ENCODE measurements at regions not wholly inside any gene's neighbourhood (a gene's known extent, or its start where the extent isn't known, plus 50 kb on each side); places are given as distances from the start of the nearest gene placed in this dataset.
"Not testable (repeated sequence)": the region's sequence is repeated elsewhere in the genome, so short reads cannot be mapped to it uniquely, and the experiment has no call there.

DNA sequence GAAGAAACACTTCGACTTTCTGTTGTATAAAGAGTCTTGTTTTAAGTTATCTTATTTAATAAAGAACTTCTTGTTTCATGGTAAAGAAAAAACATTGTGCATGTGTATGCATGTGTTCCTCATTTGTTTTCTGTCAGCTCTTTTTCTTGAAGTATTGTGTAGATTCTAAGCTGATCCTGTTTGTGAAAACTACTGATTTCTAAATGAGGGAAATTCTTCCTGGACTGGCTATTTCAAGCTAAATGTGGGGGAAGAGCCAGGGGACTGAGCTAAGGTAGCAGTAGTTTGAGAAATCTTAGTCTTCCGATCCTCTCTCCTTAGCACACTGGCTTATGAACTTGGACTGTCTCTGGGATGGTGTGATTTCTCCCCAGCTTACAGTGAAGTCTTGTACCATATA, 56.4 kb upstream of the RBMS1 start:
- FAIRE-seq (no peak), DNase-seq (ENCODE audit: insufficient read length, low spot score) (no peak)

- no peak for DNase-seq (ENCODE audit: insufficient read length, low spot score)
Measured at GRCh38 chr2:160551259-160551658, 57.7 kb upstream of the RBMS1 start.

GRCh38 chr2:160555420-160556071, 61.9 kb upstream of the RBMS1 start:
- FAIRE-seq (no peak), DNase-seq (ENCODE audit: insufficient read length, low spot score) (no peak)

More at GRCh38 chr2:160551259-160551658, 57.7 kb upstream of the RBMS1 start:
- FAIRE-seq, result no peak

DNA sequence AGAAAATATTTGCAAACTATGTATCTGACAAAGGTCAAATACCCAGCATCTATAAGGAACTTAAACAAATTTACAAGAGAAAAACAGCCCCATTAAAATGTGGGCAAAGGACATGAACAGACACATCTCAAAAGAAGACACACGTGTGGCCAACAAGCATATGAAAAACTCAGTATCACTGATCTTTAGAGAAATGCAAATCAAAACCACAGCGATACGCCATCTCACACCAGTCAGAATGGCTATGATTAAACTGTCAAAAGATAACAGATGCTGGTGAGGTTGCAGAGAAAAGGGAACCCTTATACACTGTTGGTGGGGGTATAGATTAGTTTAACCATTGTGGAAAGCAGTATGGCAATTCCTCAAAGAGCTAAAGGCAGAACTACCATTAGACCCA, 64.3 kb upstream of the RBMS1 start:
- DNase-seq (ENCODE audit: insufficient read length, low spot score), result no peak
- no peak for FAIRE-seq

DNA sequence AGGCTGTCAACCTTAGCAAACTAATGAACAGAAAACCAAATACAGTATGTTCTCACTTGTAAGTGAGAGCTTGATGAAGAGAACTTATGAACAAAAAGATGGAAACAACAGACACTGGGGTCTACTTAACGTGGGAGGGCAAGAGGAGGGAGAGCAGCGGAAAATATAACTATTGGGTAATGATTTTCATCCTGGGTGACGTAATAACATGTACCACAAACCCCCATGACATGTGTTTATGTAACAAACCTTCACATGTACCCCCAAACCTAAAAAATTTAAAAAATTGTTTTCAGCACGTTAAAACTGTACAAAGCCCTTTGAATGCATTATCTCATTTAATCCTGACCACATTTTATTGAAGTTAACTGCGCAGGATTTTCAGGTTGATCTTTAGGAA, 64.9 kb upstream of the RBMS1 start:
- DNase-seq (ENCODE audit: insufficient read length, low spot score) (no peak), FAIRE-seq (no peak)

- no peak for FAIRE-seq
- DNase-seq (ENCODE audit: insufficient read length, low spot score), result no peak
Measured at GRCh38 chr2:160561551-160562295, 68.1 kb upstream of the RBMS1 start.

DNA sequence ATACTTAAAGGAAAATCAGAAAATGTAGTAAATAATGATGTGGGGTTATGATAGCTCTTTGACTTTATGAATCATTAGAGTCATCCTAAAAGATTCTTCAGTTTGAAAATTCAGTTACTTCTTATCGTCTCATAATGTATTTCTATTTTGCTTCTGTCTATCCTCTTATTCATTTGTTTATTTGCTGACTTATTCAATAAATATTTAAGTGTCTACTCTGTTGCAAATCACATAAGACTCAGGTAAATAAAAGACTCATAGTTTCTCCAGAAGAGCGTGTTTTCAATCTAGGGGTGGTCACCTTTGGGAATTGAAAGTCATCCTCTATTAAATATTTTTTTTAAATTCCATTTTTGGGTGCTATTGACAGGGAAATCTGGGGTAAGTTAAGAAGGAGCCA, 69.1 kb upstream of the RBMS1 start:
- FAIRE-seq, result no peak
- DNase-seq (ENCODE audit: insufficient read length, low spot score), result no peak

- no peak for FAIRE-seq
- DNase-seq (ENCODE audit: insufficient read length, low spot score), result no peak
Measured at GRCh38 chr2:160564591-160564990, 71.0 kb upstream of the RBMS1 start.

DNA sequence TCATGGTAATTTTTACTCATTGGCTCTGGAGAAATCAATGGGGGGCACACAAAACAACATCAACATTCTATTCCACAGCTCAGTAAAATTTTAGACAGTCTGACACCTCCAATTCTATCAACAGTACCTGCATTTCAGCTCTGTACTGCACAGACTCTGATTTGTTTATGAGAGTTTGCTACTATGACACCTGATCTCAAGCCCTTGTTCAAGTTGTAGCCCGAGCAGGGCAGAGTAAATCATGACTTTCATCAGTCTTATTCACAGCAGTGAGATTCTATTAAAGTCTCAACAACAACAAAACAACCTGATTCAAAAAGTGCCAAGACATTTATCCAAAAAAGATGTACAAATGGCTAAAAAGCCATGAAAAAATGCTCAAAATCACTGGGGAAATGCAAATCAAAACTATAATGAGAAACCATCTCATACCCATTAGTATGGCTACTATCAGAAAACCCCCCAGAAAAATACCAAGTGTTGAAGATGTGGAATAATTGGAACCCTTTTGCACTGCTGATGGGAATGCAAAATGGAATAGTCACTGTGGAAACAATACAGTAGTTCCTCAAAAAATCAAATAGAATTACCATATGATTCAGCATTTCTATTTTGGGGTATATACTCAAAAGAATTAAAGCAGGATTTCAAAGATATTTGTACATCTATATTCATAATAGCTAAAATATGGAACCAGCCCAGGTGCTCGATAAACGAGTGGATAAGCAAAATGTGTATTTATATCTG, 71.7 kb upstream of the RBMS1 start:
- FAIRE-seq (no peak), DNase-seq (ENCODE audit: insufficient read length, low spot score) (no peak)

DNA sequence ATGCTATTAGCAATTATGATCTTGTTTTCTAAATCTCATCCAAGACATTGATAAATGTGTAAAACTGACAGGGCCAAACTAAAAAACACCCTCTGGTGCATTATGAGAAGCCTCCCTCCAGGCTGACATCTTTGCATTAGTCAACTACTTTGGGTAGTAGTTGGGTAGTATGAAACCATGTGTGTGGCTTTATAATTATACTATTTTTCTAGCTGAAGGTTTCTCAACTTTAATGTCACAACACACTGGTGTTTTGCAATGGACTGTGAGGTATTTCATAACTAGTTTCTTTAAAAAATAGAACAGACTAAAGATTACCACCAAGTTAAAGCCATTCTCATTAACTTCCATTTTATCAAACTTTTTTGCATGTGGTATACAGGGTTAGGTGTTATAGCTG, 73.1 kb upstream of the RBMS1 start:
- DNase-seq (ENCODE audit: insufficient read length, low spot score) (no peak), FAIRE-seq (no peak)

GRCh38 chr2:160568856-160569255, 75.2 kb upstream of the RBMS1 start:
- FAIRE-seq, result no peak
- DNase-seq (ENCODE audit: insufficient read length, low spot score), result no peak

DNA sequence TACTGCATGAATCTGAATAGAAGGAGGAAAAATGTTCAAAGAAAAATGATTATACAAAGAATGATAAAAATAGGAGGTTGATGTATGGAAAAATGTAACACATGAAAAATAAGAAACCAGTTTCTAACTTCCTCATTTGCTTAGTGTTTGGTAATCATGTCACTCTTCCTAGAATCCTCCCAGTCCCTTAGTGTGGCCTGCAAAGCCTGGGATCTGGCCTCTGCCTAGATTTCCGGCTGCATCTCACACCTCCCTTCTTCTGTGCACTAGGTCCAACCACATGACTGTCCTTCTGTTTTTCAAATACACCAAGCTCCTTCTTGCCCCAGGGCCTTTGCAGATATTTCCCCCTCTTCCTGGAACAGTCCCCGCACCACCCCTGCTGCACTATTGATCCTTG, 76.8 kb upstream of the RBMS1 start:
- DNase-seq (ENCODE audit: insufficient read length, low spot score) (no peak), FAIRE-seq (no peak)

DNA sequence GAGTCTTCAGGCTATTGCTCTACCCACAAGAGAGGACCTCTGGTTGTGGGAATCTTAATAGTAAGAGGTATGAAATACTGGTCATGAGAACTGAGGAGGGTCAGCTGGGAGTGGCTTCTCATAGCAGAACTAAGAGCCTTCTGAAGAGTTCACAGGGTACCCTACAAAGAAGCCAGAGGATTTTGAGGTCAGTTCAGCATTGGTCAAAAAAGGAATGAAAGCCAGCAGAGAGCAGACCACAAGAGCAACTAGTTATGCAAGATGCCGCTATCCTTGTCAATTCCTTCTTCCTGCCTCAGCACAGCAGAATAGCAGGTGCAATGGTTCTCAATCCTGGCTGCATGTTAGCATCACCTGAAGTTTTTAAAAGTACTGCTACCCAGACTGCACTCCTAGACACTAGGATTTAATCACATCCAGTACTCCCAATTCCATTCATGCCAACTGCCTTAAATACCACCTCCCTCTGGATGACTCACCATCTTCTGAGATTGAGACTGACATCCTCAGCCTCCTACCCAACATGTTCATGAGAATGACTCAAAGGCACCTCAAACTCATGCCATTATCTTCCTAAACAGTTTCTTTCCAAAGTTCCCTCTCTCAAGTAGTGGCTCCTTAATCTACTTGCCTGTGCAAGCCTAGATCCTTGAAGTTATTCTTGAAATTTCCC, 81.0 kb upstream of the RBMS1 start:
- DNase-seq (ENCODE audit: insufficient read length, low spot score) (peak; percentile 37), FAIRE-seq (peak; percentile 68)

- DNase-seq (ENCODE audit: insufficient read length, low spot score), result no peak
- no peak for FAIRE-seq
Measured at GRCh38 chr2:160575368-160575767, 81.8 kb upstream of the RBMS1 start.

- DNase-seq (ENCODE audit: insufficient read length, low spot score) (no peak), FAIRE-seq (no peak)
Measured at GRCh38 chr2:160576054-160576499, 82.5 kb upstream of the RBMS1 start.

- not testable (repeated sequence) for DNase-seq (ENCODE audit: insufficient read length, low spot score); FAIRE-seq
Measured at GRCh38 chr2:160577081-160577480, 83.5 kb upstream of the RBMS1 start.

- DNase-seq (ENCODE audit: insufficient read length, low spot score) (no peak), FAIRE-seq (no peak)
Measured at GRCh38 chr2:160581035-160581434, 87.4 kb upstream of the RBMS1 start.

GRCh38 chr2:160581448-160581847, 87.8 kb upstream of the RBMS1 start:
- no peak for DNase-seq (ENCODE audit: insufficient read length, low spot score)

GRCh38 chr2:160582081-160582480, 88.5 kb upstream of the RBMS1 start:
- no peak for FAIRE-seq
- no peak for DNase-seq (ENCODE audit: insufficient read length, low spot score)

More at GRCh38 chr2:160581448-160581847, 87.8 kb upstream of the RBMS1 start:
- FAIRE-seq, result no peak

GRCh38 chr2:160582490-160583145, 89.0 kb upstream of the RBMS1 start:
- FAIRE-seq (no peak), DNase-seq (ENCODE audit: insufficient read length, low spot score) (peak; percentile 36)

DNA sequence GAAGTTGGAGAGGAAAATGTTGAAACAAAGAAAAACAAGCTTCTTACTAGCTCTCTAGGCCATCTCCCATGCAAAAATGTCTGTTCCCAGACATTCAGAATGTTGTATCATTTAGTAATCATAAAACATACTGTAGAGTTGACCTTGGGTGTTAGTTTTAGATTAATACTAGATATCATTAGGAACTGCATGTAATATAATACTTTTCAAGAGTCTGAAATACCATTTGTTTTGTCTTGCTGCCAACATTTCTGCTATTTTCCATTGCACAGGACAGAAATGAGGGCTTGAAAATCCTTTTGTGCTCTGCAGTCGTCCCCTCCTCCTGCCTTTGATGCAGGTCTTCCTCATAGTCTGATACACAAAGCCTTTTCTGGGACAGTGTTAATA, 89.5 kb upstream of the RBMS1 start:
- FAIRE-seq (no peak), DNase-seq (ENCODE audit: insufficient read length, low spot score) (no peak)
